Caco-2 (cell line): ENCODE measurements at regions not wholly inside any gene's neighbourhood (a gene's known extent, or its start where the extent isn't known, plus 50 kb on each side); places are given as distances from the start of the nearest gene placed in this dataset.
"Not testable (repeated sequence)": the region's sequence is repeated elsewhere in the genome, so short reads cannot be mapped to it uniquely, and the experiment has no call there.

Experiments
- BruUV-seq: library from RNA; stranded (reverse); fragments of 400-500 nt; replicated peaks from 2 replicates; lab custom pipeline; 2021; lab: Mats Ljungman, UMichigan
- CTCF ChIA-PET: fragments of 300-600 bp; sonication (Branson Sonifier 250); formaldehyde crosslinking; loops from one replicate; lab custom pipeline; 2022; ENCODE audit warnings: antibody characterized with exemption; lab: Charles Lee
- POLR2A ChIA-PET: fragments of 300-600 bp; sonication (Branson Sonifier 250); formaldehyde crosslinking; loops from one replicate; lab custom pipeline; 2022; ENCODE audit warnings: antibody characterized with exemption; lab: Charles Lee
- DNase-seq, 2 experiments: peaks; one replicate each; pipeline versions ENCODE4 v3.0.0 to v3.0.0-alpha.2; 2020 to 2022
- H3K27me3 ChIP-seq: replicated peaks from 2 replicates; pipeline ENCODE4 v1.6.0; 2011; ENCODE audit warnings: low read length; ENCODE audit not compliant: control insufficient read depth, insufficient read depth
- H3K36me3 ChIP-seq: 2 replicates; pipeline ENCODE4 v1.5.1; 2011; ENCODE audit warnings: low read length; ENCODE audit not compliant: control insufficient read depth, insufficient read depth
- H3K4me1 ChIP-seq: fragments of 250-450 bp; sonication (Bioruptor Pico); 2 replicates; pipeline ENCODE4 v1.5.1; 2020; ENCODE audit warnings: mild to moderate bottlenecking
- H3K4me3 ChIP-seq: 2 replicates; pipeline ENCODE4 v1.5.1; 2011; ENCODE audit warnings: low read depth, mild to moderate bottlenecking, control low read depth, low read length
- H3K9me3 ChIP-seq: fragments of 250-450 bp; sonication (Bioruptor Pico); 2 replicates; pipeline ENCODE4 v1.5.1; 2020; ENCODE audit warnings: mild to moderate bottlenecking, moderate library complexity
- H3K27ac Mint-ChIP-seq: one replicate; pipeline ENCODE4 v1.8.0; 2022; ENCODE audit warnings: mixed read lengths; ENCODE audit not compliant: unreplicated experiment
- H3K27me3 Mint-ChIP-seq: one replicate; pipeline ENCODE4 v1.8.0; 2022; ENCODE audit warnings: mixed read lengths; ENCODE audit not compliant: insufficient read depth, unreplicated experiment
- H3K36me3 Mint-ChIP-seq: one replicate; pipeline ENCODE4 v1.8.0; 2022; ENCODE audit warnings: mild to moderate bottlenecking, mixed read lengths; ENCODE audit not compliant: insufficient read depth, unreplicated experiment
- H3K4me1 Mint-ChIP-seq: one replicate; pipeline ENCODE4 v1.8.0; 2022; ENCODE audit warnings: low read depth, mixed read lengths; ENCODE audit not compliant: unreplicated experiment
- H3K4me3 Mint-ChIP-seq: one replicate; pipeline ENCODE4 v1.8.0; 2022; ENCODE audit warnings: mild to moderate bottlenecking, moderate library complexity, mixed read lengths; ENCODE audit not compliant: unreplicated experiment
- H3K9me3 Mint-ChIP-seq: one replicate; pipeline ENCODE4 v1.8.0; 2022; ENCODE audit warnings: mixed read lengths; ENCODE audit not compliant: unreplicated experiment
- CTCF ChIP-seq, 2 experiments: fragments of 200-600 bp in 1 of 2; IDR thresholded peaks; 1 replicate in 1 of 2; 2 replicates in 1 of 2; pipeline versions ENCODE4 v1.5.1 to v1.8.0; 2011 to 2022; ENCODE audit warnings: antibody characterized with exemption in 1 of 2, control low read depth in 1 of 2, inconsistent platforms in 1 of 2, low read depth in 1 of 2, low read length in 1 of 2, mild to moderate bottlenecking in 1 of 2, moderate library complexity in 1 of 2; ENCODE audit not compliant: insufficient read depth in 1 of 2, severe bottlenecking in 1 of 2, unreplicated experiment in 1 of 2
- intact Hi-C: fragments of 100-400 bp; cut with micrococcal nuclease; formaldehyde crosslinking; loops from one replicate; pipeline ENCODE4 v1.10.0; 2022; ENCODE audit not compliant: unreplicated experiment

GRCh38 chr7:29636009-29636351, 72.3 kb downstream of the PRR15 start:
- intact Hi-C loops: loop anchor here (2.0 kb wide), 1 partner anchor 285 kb away; no protein-coding TSS in a partner anchor
- ChIA-PET POLR2A (no interaction called here), CTCF (interaction anchor here (1.4 to 2.0 kb wide), 3 partner anchors 10 to 286 kb away, joined by 5 to 9 read pairs (median 6); no protein-coding TSS in a partner anchor)
- H3K27ac Mint-ChIP-seq: no peak overlapping the region
- H3K9me3 Mint-ChIP-seq: no peaks in the 10 kb centered on the region
- H3K4me3 Mint-ChIP-seq: no peak overlapping the region
- no TSS peak for BruUV-seq
- H3K36me3 Mint-ChIP-seq: no peaks in the 10 kb centered on the region
- Histone ChIP-seq H3K9me3 (no peaks in the 10 kb centered on the region), H3K36me3 (no peaks in the 10 kb centered on the region), H3K4me1 (no peaks in the 10 kb centered on the region), H3K4me3 (no peak overlapping the region), H3K27me3 (no peaks in the 10 kb centered on the region)
- H3K27me3 Mint-ChIP-seq: peaks cover 2% of the 10 kb centered on the region
- H3K4me1 Mint-ChIP-seq: no peaks in the 10 kb centered on the region
- no peak for DNase-seq
- no peak for TF ChIP-seq CTCF (IDR thresholded peaks at IDR 0.05; ENCODE audit: insufficient read depth in 1 of 2, low read depth in 1 of 2, low read length in 1 of 2, severe bottlenecking in 1 of 2, unreplicated experiment in 1 of 2)

DNA sequence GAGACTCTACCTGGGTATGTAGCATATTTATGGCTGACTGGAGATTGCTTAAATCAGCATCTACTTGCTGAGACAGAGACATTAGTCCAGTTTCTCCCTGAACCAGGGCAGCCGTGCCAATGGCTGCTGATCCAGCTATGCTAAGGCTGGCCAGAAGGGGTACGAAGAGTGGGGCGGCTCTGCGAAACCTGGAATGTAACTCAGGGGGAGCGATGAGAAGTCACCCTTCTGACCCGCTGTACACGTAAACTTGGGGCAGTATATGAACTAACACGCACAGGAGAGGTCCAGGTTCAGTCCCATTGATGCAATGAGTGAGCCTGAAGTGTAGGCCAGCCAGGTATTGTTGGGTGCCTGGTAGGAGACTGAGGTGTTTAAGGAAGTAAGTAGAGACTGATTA, 73.7 kb downstream of the PRR15 start:
- POLR2A ChIA-PET: no interaction called here
- intact Hi-C loops: loop anchor here (2.0 kb wide), 1 partner anchor 283 kb away; no protein-coding TSS in a partner anchor
- no peak for DNase-seq
- no peak overlapping the region for H3K27ac Mint-ChIP-seq
- H3K4me1 ChIP-seq: no peaks in the 10 kb centered on the region
- no peaks in the 10 kb centered on the region for H3K36me3 ChIP-seq
- CTCF ChIA-PET: interaction anchor here (0.6 kb wide), 1 partner anchor 198 kb away, joined by 3 read pairs; no protein-coding TSS in a partner anchor
- H3K36me3 Mint-ChIP-seq: no peaks in the 10 kb centered on the region
- no peak overlapping the region for H3K4me3 Mint-ChIP-seq
- H3K9me3 Mint-ChIP-seq: no peaks in the 10 kb centered on the region
- no peaks in the 10 kb centered on the region for H3K4me1 Mint-ChIP-seq
- no peaks in the 10 kb centered on the region for H3K27me3 ChIP-seq
- no TSS peak for BruUV-seq
- TF ChIP-seq CTCF (IDR thresholded peaks at IDR 0.05; ENCODE audit: insufficient read depth in 1 of 2, low read depth in 1 of 2, low read length in 1 of 2, severe bottlenecking in 1 of 2, unreplicated experiment in 1 of 2): no peak
- H3K9me3 ChIP-seq: no peaks in the 10 kb centered on the region
- no peak overlapping the region for H3K4me3 ChIP-seq
- H3K27me3 Mint-ChIP-seq: peaks cover 2% of the 10 kb centered on the region

GRCh38 chr7:29638841-29639240, 75.2 kb downstream of the PRR15 start:
- H3K27ac Mint-ChIP-seq, CTCF ChIA-PET, BruUV-seq, H3K36me3 ChIP-seq, H3K9me3 ChIP-seq, H3K27me3 Mint-ChIP-seq, intact Hi-C loops, H3K36me3 Mint-ChIP-seq, DNase-seq, H3K27me3 ChIP-seq, H3K4me1 ChIP-seq, H3K4me3 ChIP-seq, H3K4me3 Mint-ChIP-seq, H3K9me3 Mint-ChIP-seq, H3K4me1 Mint-ChIP-seq, POLR2A ChIA-PET: not testable (repeated sequence)

DNA sequence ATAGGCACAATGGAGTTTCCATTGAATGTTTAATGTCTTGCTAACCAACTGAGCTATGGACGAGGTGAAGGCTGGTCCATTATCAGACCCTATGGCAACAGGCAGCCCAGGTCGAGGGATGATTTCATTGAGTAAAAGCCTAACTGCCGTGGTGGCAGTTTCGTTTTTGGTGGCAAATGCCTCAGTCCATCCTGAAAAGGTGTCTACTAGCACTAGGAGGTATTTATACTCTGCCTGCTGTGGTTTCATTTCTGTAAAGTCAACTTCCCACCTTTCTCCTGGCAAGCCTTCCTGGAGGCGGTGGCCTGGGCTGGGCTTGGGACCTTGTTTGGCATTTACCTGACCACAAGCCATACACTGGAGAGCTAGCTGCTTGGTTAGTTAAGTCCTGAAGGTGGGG, 75.8 kb downstream of the PRR15 start:
- no peak overlapping the region for H3K4me3 Mint-ChIP-seq
- ChIA-PET POLR2A (no interaction called here), CTCF (interaction anchor here (0.7 kb wide), 1 partner anchor 1936 kb away, joined by 4 read pairs; no protein-coding TSS in a partner anchor)
- Histone ChIP-seq H3K9me3 (no peaks in the 10 kb centered on the region), H3K4me3 (no peak overlapping the region), H3K27me3 (no peaks in the 10 kb centered on the region), H3K36me3 (no peaks in the 10 kb centered on the region), H3K4me1 (no peaks in the 10 kb centered on the region)
- H3K27me3 Mint-ChIP-seq: no peaks in the 10 kb centered on the region
- intact Hi-C loops: no loop called here
- DNase-seq: no peak
- no peaks in the 10 kb centered on the region for H3K36me3 Mint-ChIP-seq
- BruUV-seq: no TSS peak
- no peak for TF ChIP-seq CTCF (IDR thresholded peaks at IDR 0.05; ENCODE audit: insufficient read depth in 1 of 2, low read depth in 1 of 2, low read length in 1 of 2, severe bottlenecking in 1 of 2, unreplicated experiment in 1 of 2)
- H3K27ac Mint-ChIP-seq: no peak overlapping the region
- no peaks in the 10 kb centered on the region for H3K9me3 Mint-ChIP-seq
- no peaks in the 10 kb centered on the region for H3K4me1 Mint-ChIP-seq
